Gastroesophageal sphincter (tissue), 3 donors: ENCODE measurements at regions not wholly inside any gene's neighbourhood (a gene's known extent, or its start where the extent isn't known, plus 50 kb on each side); places are given as distances from the start of the nearest gene placed in this dataset.

Source experiments
- CTCF ChIP-seq, 4 experiments: fragments of 200-600 bp in 2 of 4; fragments of 450-650 bp in 2 of 4; sonication (generic) in 1 of 4; IDR thresholded peaks; one replicate each; pipeline ENCODE4 v1.5.1; 2017 to 2019; ENCODE audit warnings: antibody characterized with exemption in 4 of 4, mild to moderate bottlenecking in 2 of 4, moderate library complexity in 2 of 4
- POLR2AphosphoS5 ChIP-seq: sonication (generic); formaldehyde crosslinking; IDR thresholded peaks from one replicate; pipeline ENCODE4 v1.6.1; 2017; ENCODE audit warnings: antibody characterized with exemption

- TF ChIP-seq POLR2AphosphoS5 (no peak), CTCF (IDR thresholded peaks at IDR 0.05) (no peak)
Measured at GRCh38 chr18:22816266-22817176, 116.6 kb upstream of the RBBP8 start.
